Liver (tissue), 7 donors: ENCODE measurements at regions not wholly inside any gene's neighbourhood (a gene's known extent, or its start where the extent isn't known, plus 50 kb on each side); places are given as distances from the start of the nearest gene placed in this dataset.

Experiments used
- DNase-seq: peaks from one replicate; pipeline ENCODE4 v3.0.0-alpha.2; 2017; ENCODE audit warnings: low spot score
- H3K27ac ChIP-seq, 2 donors: one replicate each; pipeline ENCODE4 v1.7.0; 2013; ENCODE audit warnings: inconsistent platforms in 2 of 2, low read length in 2 of 2, control low read depth in 1 of 2, low read depth in 1 of 2, mild to moderate bottlenecking in 1 of 2
- H3K27me3 ChIP-seq, 4 donors: one replicate each; pipeline versions ENCODE4 v1.6.1 to v1.7.0; 2013; ENCODE audit warnings: low read length in 3 of 4, inconsistent platforms in 1 of 4, mild to moderate bottlenecking in 1 of 4, moderate library complexity in 1 of 4; ENCODE audit not compliant: control insufficient read depth in 4 of 4, insufficient read depth in 4 of 4
- H3K36me3 ChIP-seq, 4 donors: one replicate each; pipeline versions ENCODE4 v1.6.1 to v1.7.0; 2013; ENCODE audit warnings: low read length in 3 of 4, mild to moderate bottlenecking in 3 of 4, low read depth in 1 of 4, moderate library complexity in 1 of 4; ENCODE audit not compliant: control insufficient read depth in 4 of 4, insufficient read depth in 3 of 4
- H3K4me1 ChIP-seq, 4 donors: one replicate each; pipeline versions ENCODE4 v1.6.1 to v1.7.0; 2013; ENCODE audit warnings: low read length in 3 of 4, mild to moderate bottlenecking in 3 of 4, moderate library complexity in 1 of 4; ENCODE audit not compliant: control insufficient read depth in 4 of 4, insufficient read depth in 4 of 4
- H3K4me3 ChIP-seq, 3 donors: one replicate each; pipeline versions ENCODE4 v1.6.1 to v1.7.0; 2013; ENCODE audit warnings: low read length in 3 of 3, control low read depth in 1 of 3, low read depth in 1 of 3, mild to moderate bottlenecking in 1 of 3
- H3K9ac ChIP-seq, 2 donors: one replicate each; pipeline ENCODE4 v1.7.0; 2013; ENCODE audit warnings: low read length in 2 of 2, mild to moderate bottlenecking in 2 of 2, moderate library complexity in 2 of 2, control low read depth in 1 of 2, low read depth in 1 of 2
- H3K9me3 ChIP-seq, 4 donors: one replicate each; pipeline versions ENCODE4 v1.6.1 to v1.7.0; 2013; ENCODE audit warnings: low read length in 3 of 4; ENCODE audit not compliant: control insufficient read depth in 4 of 4
- ATF3 ChIP-seq: IDR thresholded peaks from 2 replicates; pipeline ENCODE4 v1.6.1; 2016; ENCODE audit warnings: antibody characterized with exemption
- FOXA1 ChIP-seq: IDR thresholded peaks from 2 replicates; pipeline ENCODE4 v1.6.1; 2016; ENCODE audit warnings: antibody characterized with exemption
- FOXA2 ChIP-seq: IDR thresholded peaks from 2 replicates; pipeline ENCODE4 v1.6.1; 2016; ENCODE audit warnings: antibody characterized with exemption
- GABPA ChIP-seq, 2 donors: IDR thresholded peaks in 1 of 2; conservative IDR thresholded peaks in 1 of 2; 2 replicates each; pipeline ENCODE4 v1.6.1; 2016; ENCODE audit warnings: antibody characterized with exemption in 2 of 2, mild to moderate bottlenecking in 1 of 2, moderate library complexity in 1 of 2
- HNF4A ChIP-seq, 2 donors: conservative IDR thresholded peaks; 2 replicates each; pipeline ENCODE4 v1.6.1; 2016; ENCODE audit warnings: antibody characterized with exemption in 2 of 2, mild to moderate bottlenecking in 2 of 2
- HNF4G ChIP-seq: IDR thresholded peaks from 2 replicates; pipeline ENCODE4 v1.6.1; 2016; ENCODE audit warnings: antibody characterized with exemption
- JUND ChIP-seq, 2 donors: IDR thresholded peaks; 2 replicates each; pipeline ENCODE4 v1.6.1; 2016; ENCODE audit warnings: antibody characterized with exemption in 2 of 2
- MAX ChIP-seq: IDR thresholded peaks from 2 replicates; pipeline ENCODE4 v1.6.1; 2016; ENCODE audit warnings: antibody characterized with exemption
- NR2F2 ChIP-seq: IDR thresholded peaks from 2 replicates; pipeline ENCODE4 v1.6.1; 2016; ENCODE audit warnings: antibody characterized with exemption
- RAD21 ChIP-seq, 2 donors: IDR thresholded peaks; 2 replicates each; pipeline ENCODE4 v1.6.1; 2016; ENCODE audit warnings: antibody characterized with exemption in 2 of 2, mild to moderate bottlenecking in 2 of 2
- REST ChIP-seq: IDR thresholded peaks from 2 replicates; pipeline ENCODE4 v1.6.1; 2016; ENCODE audit warnings: antibody characterized with exemption, mild to moderate bottlenecking
- RXRA ChIP-seq, 2 donors: IDR thresholded peaks; 2 replicates each; pipeline ENCODE4 v1.6.1; 2017 to 2018; ENCODE audit warnings: antibody characterized with exemption in 2 of 2, mild to moderate bottlenecking in 1 of 2
- SP1 ChIP-seq: IDR thresholded peaks from 2 replicates; pipeline ENCODE4 v1.6.1; 2018; ENCODE audit warnings: antibody characterized with exemption, mild to moderate bottlenecking
- TAF1 ChIP-seq: conservative IDR thresholded peaks from 2 replicates; pipeline ENCODE4 v1.6.1; 2016; ENCODE audit warnings: antibody characterized with exemption, mild to moderate bottlenecking
- YY1 ChIP-seq: IDR thresholded peaks from 2 replicates; pipeline ENCODE4 v1.6.1; 2016; ENCODE audit warnings: antibody characterized with exemption, mild to moderate bottlenecking
- ZBTB33 ChIP-seq: IDR thresholded peaks from 2 replicates; pipeline ENCODE4 v1.6.1; 2016; ENCODE audit warnings: antibody characterized with exemption
- WGBS: extraction: QIAGEN DNeasy Blood & Tissue Kit; methylation state at CpG from one replicate; pipeline ENCODE4 v1.1.7; 2013; 5-methylcytosine and 5-hydroxymethylcytosine counted together
- donor health status: healthy.
- donor health status: healthy.
- donor health status: healthy.
- donor health status: healthy.

- Histone ChIP-seq H3K4me1 (no peaks in the 10 kb centered on the region), H3K27ac (no peak overlapping the region), H3K27me3 (no peaks in the 10 kb centered on the region), H3K4me3 (no peak overlapping the region), H3K9me3 (peaks cover 0 to 8% (median 2%) of the 10 kb centered on the region in 4 donors), H3K36me3 (no peaks in the 10 kb centered on the region), H3K9ac (no peak overlapping the region)
- TF ChIP-seq FOXA2 = no peak
- no peak for TF ChIP-seq YY1
- no peak for DNase-seq
- 75% methylated on average over 7 of the region's 7 CpGs for WGBS
Observed at GRCh38 chr3:22982981-22983587, 220.0 kb upstream of the UBE2E2 start.

- Histone ChIP-seq H3K27me3 (no peaks in the 10 kb centered on the region), H3K9me3 (peaks cover 0 to 8% (median 2%) of the 10 kb centered on the region in 4 donors), H3K4me3 (no peak overlapping the region), H3K4me1 (no peaks in the 10 kb centered on the region), H3K27ac (no peak overlapping the region), H3K9ac (no peak overlapping the region), H3K36me3 (no peaks in the 10 kb centered on the region)
- TF ChIP-seq REST (no peak), HNF4A (conservative IDR thresholded peaks at IDR 0.05) (no peak), FOXA1 (no peak), HNF4G (no peak), YY1 (no peak), FOXA2 (no peak), GABPA (IDR thresholded peaks at IDR 0.05 in 1 of 2, conservative IDR thresholded peaks at IDR 0.05 in 1 of 2) (no peak), NR2F2 (no peak)
- no peak for DNase-seq
Observed at GRCh38 chr3:22986958-22987357, 216.2 kb upstream of the UBE2E2 start.

GRCh38 chr3:22988566-22988965, 214.6 kb upstream of the UBE2E2 start:
- no peak for TF ChIP-seq RXRA (IDR thresholded peaks at IDR 0.05)
- TF ChIP-seq ZBTB33 = no peak
- no peak for TF ChIP-seq ATF3
- no peak for TF ChIP-seq NR2F2
- TF ChIP-seq MAX = no peak
- TF ChIP-seq FOXA2 = no peak
- no peak for TF ChIP-seq JUND (IDR thresholded peaks at IDR 0.05)
- TF ChIP-seq HNF4A (conservative IDR thresholded peaks at IDR 0.05) = no peak
- no peak for TF ChIP-seq TAF1
- TF ChIP-seq HNF4G = no peak
- no peak for TF ChIP-seq GABPA (IDR thresholded peaks at IDR 0.05 in 1 of 2, conservative IDR thresholded peaks at IDR 0.05 in 1 of 2)
- TF ChIP-seq SP1 = no peak
- TF ChIP-seq RAD21 (IDR thresholded peaks at IDR 0.05) = no peak
- Histone ChIP-seq H3K27ac (no peak overlapping the region), H3K4me3 (no peak overlapping the region), H3K36me3 (no peaks in the 10 kb centered on the region), H3K27me3 (no peaks in the 10 kb centered on the region), H3K9me3 (peaks cover 0 to 8% (median 2%) of the 10 kb centered on the region in 4 donors), H3K4me1 (no peaks in the 10 kb centered on the region), H3K9ac (no peak overlapping the region)
- DNase-seq = no peak
